CD14-positive monocyte (primary cell): ENCODE measurements at regions not wholly inside any gene's neighbourhood (a gene's known extent, or its start where the extent isn't known, plus 50 kb on each side); places are given as distances from the start of the nearest gene placed in this dataset.

Source experiments
- DNase-seq, 3 donors: peaks; one replicate each; pipeline ENCODE4 v3.0.0-alpha.2; 2011 to 2022
- H2AFZ ChIP-seq: 2 replicates; pipeline ENCODE4 v1.6.0; 2012; ENCODE audit warnings: mild to moderate bottlenecking, low read depth, low read length, inconsistent platforms; ENCODE audit not compliant: insufficient read depth, poor library complexity, severe bottlenecking
- H3K27ac ChIP-seq, 2 donors: 1 replicate in 1 of 2; 2 replicates in 1 of 2; pipeline ENCODE4 v1.5.1; 2012 to 2013; ENCODE audit warnings: low read length in 2 of 2, control low read depth in 1 of 2, inconsistent platforms in 1 of 2, low read depth in 1 of 2, mild to moderate bottlenecking in 1 of 2
- H3K27me3 ChIP-seq, 2 donors: one replicate each; pipeline versions ENCODE4 v1.6.0 to v1.6.1; 2011 to 2013; ENCODE audit warnings: low read length in 2 of 2; ENCODE audit not compliant: control insufficient read depth in 2 of 2, insufficient read depth in 2 of 2
- H3K36me3 ChIP-seq, 2 donors: replicated peaks in 1 of 2; 1 replicate in 1 of 2; 2 replicates in 1 of 2; pipeline versions ENCODE4 v1.5.1 to v1.6.1; 2012 to 2013; ENCODE audit warnings: low read length in 2 of 2, control low read depth in 1 of 2, inconsistent platforms in 1 of 2, mild to moderate bottlenecking in 1 of 2; ENCODE audit not compliant: insufficient read depth in 2 of 2, control insufficient read depth in 1 of 2
- H3K4me1 ChIP-seq, 2 donors: 1 replicate in 1 of 2; 2 replicates in 1 of 2; pipeline versions ENCODE4 v1.5.1 to v1.6.1; 2012 to 2013; ENCODE audit warnings: low read length in 2 of 2, control low read depth in 1 of 2, inconsistent platforms in 1 of 2, mild to moderate bottlenecking in 1 of 2, moderate library complexity in 1 of 2; ENCODE audit not compliant: insufficient read depth in 2 of 2, control insufficient read depth in 1 of 2
- H3K4me2 ChIP-seq: replicated peaks from 2 replicates; pipeline ENCODE3; 2012; ENCODE audit warnings: low read length, moderate library complexity, mild to moderate bottlenecking; ENCODE audit not compliant: poor library complexity, severe bottlenecking; ENCODE audit errors: extremely low read depth
- H3K4me3 ChIP-seq, 3 experiments: fragments of 200-600 bp in 1 of 3; sonication (generic) in 1 of 3; replicated peaks in 1 of 3; 1 replicate in 2 of 3; 2 replicates in 1 of 3; pipeline ENCODE4 v1.5.1; 2011 to 2013; ENCODE audit warnings: low read length in 3 of 3, mild to moderate bottlenecking in 3 of 3, control low read depth in 2 of 3, low read depth in 2 of 3, inconsistent platforms in 1 of 3, moderate library complexity in 1 of 3
- H3K79me2 ChIP-seq: 2 replicates; pipeline ENCODE4 v1.6.0; 2012; ENCODE audit warnings: mild to moderate bottlenecking, control low read depth, inconsistent platforms, low read length, moderate library complexity; ENCODE audit not compliant: insufficient read depth
- H3K9ac ChIP-seq: 2 replicates; pipeline ENCODE4 v1.6.0; 2017; ENCODE audit warnings: low read length, mild to moderate bottlenecking; ENCODE audit not compliant: insufficient read depth, poor library complexity, severe bottlenecking
- H3K9me3 ChIP-seq, 2 donors: replicated peaks in 1 of 2; 1 replicate in 1 of 2; 2 replicates in 1 of 2; pipeline versions ENCODE4 v1.5.1 to v1.6.1; 2012 to 2013; ENCODE audit warnings: low read length in 2 of 2, control low read depth in 1 of 2; ENCODE audit not compliant: control insufficient read depth in 1 of 2, insufficient read depth in 1 of 2
- H4K20me1 ChIP-seq: 2 replicates; pipeline ENCODE4 v1.6.0; 2012; ENCODE audit warnings: mild to moderate bottlenecking, low read length, control low read depth, moderate library complexity; ENCODE audit not compliant: insufficient read depth
- H3K27ac Mint-ChIP-seq, 7 donors: one replicate each; pipeline ENCODE4 v1.8.0; 2020; ENCODE audit warnings: mild to moderate bottlenecking in 7 of 7, mixed read lengths in 7 of 7, moderate library complexity in 6 of 7, inconsistent platforms in 2 of 7
- H3K27me3 Mint-ChIP-seq, 3 donors: one replicate each; pipeline ENCODE4 v1.8.0; 2021 to 2022; ENCODE audit warnings: low read depth in 3 of 3, mild to moderate bottlenecking in 3 of 3, mixed read lengths in 3 of 3, moderate library complexity in 3 of 3, inconsistent platforms in 1 of 3
- H3K36me3 Mint-ChIP-seq, 2 donors: one replicate each; pipeline ENCODE4 v1.8.0; 2020; ENCODE audit warnings: mixed read lengths in 2 of 2, inconsistent platforms in 1 of 2, mild to moderate bottlenecking in 1 of 2
- H3K4me1 Mint-ChIP-seq: one replicate; pipeline ENCODE4 v1.8.0; 2020; ENCODE audit warnings: mild to moderate bottlenecking, mixed read lengths
- H3K4me3 Mint-ChIP-seq, 2 donors: one replicate each; pipeline ENCODE4 v1.8.0; 2020; ENCODE audit warnings: mild to moderate bottlenecking in 2 of 2, mixed read lengths in 2 of 2, moderate library complexity in 1 of 2
- H3K9me3 Mint-ChIP-seq, 7 donors: one replicate each; pipeline ENCODE4 v1.8.0; 2020 to 2022; ENCODE audit warnings: mixed read lengths in 7 of 7, mild to moderate bottlenecking in 6 of 7, moderate library complexity in 6 of 7, inconsistent platforms in 2 of 7
- WGBS: methylation state at CpG from one replicate; pipeline ENCODE4 v1.1.5; 2013; ENCODE audit warnings: missing lambda C conversion rate; ENCODE audit not compliant: insufficient coverage; 5-methylcytosine and 5-hydroxymethylcytosine counted together
- intact Hi-C, 2 donors: fragments of 100-400 bp; cut with micrococcal nuclease; formaldehyde crosslinking; loops; one replicate each; pipeline versions ENCODE4 v1.15.0 to v1.15.1; 2023
- TF ChIP-seq, protein P1 (sequence below): fragments of 200-600 bp; IDR thresholded peaks from one replicate; pipeline ENCODE4 v1.8.0; 2022; ENCODE audit warnings: antibody characterized with exemption, mild to moderate bottlenecking

DNA sequence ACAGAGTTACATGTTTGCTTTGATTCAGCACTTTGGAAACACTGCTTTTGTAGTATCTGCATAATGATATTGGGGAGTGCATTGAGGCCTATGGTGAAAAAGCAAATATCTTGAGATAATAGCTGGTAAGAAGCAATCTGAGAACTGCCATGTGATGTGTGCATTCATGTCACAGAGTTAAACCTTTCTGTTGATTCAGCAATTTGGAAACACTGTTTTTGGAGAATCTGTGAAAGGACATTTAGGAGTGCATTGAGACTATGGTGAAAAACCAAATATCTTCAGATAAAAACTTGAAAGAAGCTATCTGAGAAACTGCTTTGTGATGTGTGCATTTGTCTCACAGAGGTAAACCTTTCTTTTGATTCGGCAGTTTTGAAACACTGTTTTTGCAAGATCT, 346.8 kb downstream of the OR4C45 start:
- no peak overlapping the region for H3K9ac ChIP-seq
- no peak overlapping the region for H3K4me2 ChIP-seq
- H3K27me3 ChIP-seq, result no peaks in the 10 kb centered on the region
- no peaks in the 10 kb centered on the region for H3K36me3 Mint-ChIP-seq
- no peak for DNase-seq
- no peaks in the 10 kb centered on the region for H3K4me1 ChIP-seq
- TF ChIP-seq, protein P1, sequence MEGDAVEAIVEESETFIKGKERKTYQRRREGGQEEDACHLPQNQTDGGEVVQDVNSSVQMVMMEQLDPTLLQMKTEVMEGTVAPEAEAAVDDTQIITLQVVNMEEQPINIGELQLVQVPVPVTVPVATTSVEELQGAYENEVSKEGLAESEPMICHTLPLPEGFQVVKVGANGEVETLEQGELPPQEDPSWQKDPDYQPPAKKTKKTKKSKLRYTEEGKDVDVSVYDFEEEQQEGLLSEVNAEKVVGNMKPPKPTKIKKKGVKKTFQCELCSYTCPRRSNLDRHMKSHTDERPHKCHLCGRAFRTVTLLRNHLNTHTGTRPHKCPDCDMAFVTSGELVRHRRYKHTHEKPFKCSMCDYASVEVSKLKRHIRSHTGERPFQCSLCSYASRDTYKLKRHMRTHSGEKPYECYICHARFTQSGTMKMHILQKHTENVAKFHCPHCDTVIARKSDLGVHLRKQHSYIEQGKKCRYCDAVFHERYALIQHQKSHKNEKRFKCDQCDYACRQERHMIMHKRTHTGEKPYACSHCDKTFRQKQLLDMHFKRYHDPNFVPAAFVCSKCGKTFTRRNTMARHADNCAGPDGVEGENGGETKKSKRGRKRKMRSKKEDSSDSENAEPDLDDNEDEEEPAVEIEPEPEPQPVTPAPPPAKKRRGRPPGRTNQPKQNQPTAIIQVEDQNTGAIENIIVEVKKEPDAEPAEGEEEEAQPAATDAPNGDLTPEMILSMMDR, result no peak
- H3K4me3 ChIP-seq, result no peak overlapping the region
- intact Hi-C loops, result no loop called here
- no CpG with 5 or more reads among the region's 1 CpG for WGBS
- no peak overlapping the region for H3K4me3 Mint-ChIP-seq
- no peak overlapping the region for H3K27ac ChIP-seq
- no peaks in the 10 kb centered on the region for H4K20me1 ChIP-seq
- H3K79me2 ChIP-seq, result no peaks in the 10 kb centered on the region
- H3K9me3 ChIP-seq, result peaks cover 2 to 78% of the 10 kb centered on the region in 2 donors
- H3K36me3 ChIP-seq, result no peaks in the 10 kb centered on the region
- H3K27me3 Mint-ChIP-seq, result no peaks in the 10 kb centered on the region
- no peaks in the 10 kb centered on the region for H3K4me1 Mint-ChIP-seq
- no peak overlapping the region for H3K27ac Mint-ChIP-seq
- no peak overlapping the region for H2AFZ ChIP-seq
- H3K9me3 Mint-ChIP-seq, result peaks cover 2 to 18% (median 12%) of the 10 kb centered on the region in 7 donors

DNA sequence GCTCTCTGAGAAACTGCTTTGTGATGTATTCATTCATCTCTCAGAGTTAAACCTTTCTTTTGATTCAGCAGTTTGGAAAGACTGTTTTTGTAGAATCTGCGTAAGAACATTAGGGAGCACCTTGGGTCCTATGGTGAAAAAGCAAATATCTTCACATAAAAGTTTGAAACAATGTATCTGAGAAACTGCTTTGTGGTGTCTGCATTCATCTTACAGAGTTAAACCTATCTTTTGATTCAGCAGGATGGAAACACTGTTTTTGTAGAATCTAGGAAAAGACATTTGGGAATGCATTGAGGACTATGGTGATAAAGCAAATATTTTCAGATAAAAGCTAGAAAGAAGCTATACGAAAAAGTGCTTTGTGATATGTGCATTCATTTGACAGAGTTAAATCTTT, 361.3 kb downstream of the OR4C45 start:
- peaks cover 3 to 91% of the 10 kb centered on the region in 2 donors for H3K9me3 ChIP-seq
- no peak overlapping the region for H3K27ac Mint-ChIP-seq
- peaks cover 2 to 23% (median 15%) of the 10 kb centered on the region in 7 donors for H3K9me3 Mint-ChIP-seq
- TF ChIP-seq, protein P1, result no peak
- H4K20me1 ChIP-seq, result no peaks in the 10 kb centered on the region
- intact Hi-C loops, result no loop called here
- DNase-seq, result no peak
- no peak overlapping the region for H3K4me3 Mint-ChIP-seq
- H3K4me3 ChIP-seq, result no peak overlapping the region
- H3K36me3 ChIP-seq, result no peaks in the 10 kb centered on the region
- no peaks in the 10 kb centered on the region for H3K36me3 Mint-ChIP-seq
- no peaks in the 10 kb centered on the region for H3K27me3 ChIP-seq
- H3K4me1 ChIP-seq, result no peaks in the 10 kb centered on the region
- H3K9ac ChIP-seq, result no peak overlapping the region
- WGBS, result 75% methylated on average over 1 of the region's 2 CpGs
- H3K79me2 ChIP-seq, result no peaks in the 10 kb centered on the region
- H3K4me2 ChIP-seq, result no peak overlapping the region
- H3K4me1 Mint-ChIP-seq, result no peaks in the 10 kb centered on the region
- H2AFZ ChIP-seq, result no peak overlapping the region
- no peak overlapping the region for H3K27ac ChIP-seq
- H3K27me3 Mint-ChIP-seq, result no peaks in the 10 kb centered on the region
